ENCODE measurements at regions not wholly inside any gene's neighbourhood (a gene's known extent, or its start where the extent isn't known, plus 50 kb on each side); places are given as distances from the start of the nearest gene placed in this dataset.

DNA sequence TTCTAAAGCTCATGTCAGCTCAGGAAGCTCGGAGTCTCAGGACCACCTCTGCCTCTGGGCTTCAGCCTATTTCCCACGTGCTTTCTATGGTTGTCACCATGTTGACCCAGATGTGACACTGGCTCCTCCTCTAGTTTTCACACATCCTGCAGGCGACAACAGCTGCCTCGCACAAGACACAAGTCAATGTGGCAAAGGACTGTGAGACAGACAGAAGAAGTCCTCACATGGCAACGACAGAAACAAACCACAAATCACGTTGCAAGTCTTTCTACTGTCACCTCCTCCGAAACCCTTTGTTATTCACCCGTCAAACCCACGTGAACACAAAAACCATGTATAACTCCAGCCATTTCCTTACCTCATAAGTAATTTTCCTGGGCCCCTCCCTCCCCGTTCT, 194.5 kb downstream of the MEX3B start:
- Histone ChIP-seq H2BK120ac (ENCODE audit: insufficient read depth, low read length, poor library complexity) (no peak overlapping the region), H3K79me1 (ENCODE audit: low read length) (no peaks in the 10 kb centered on the region)

DNA sequence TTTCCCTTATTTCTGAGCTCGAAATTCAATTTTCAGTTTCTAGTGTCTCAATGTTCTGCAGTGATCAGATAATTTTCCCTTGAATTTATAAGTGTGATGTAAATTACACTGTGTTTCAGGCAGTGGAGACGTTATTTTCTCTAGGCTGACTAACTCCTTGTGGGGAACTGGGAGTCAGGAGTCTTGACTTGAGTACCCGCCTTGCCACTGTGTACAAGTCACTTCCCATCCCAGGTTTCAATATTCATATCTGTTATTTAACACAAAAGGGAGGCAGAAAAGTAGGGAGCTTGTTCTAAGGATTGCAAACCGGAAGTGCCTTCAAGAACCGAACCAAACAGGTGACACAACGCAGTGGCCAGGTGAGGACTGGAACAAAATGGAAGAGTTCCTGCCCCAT, 196.5 kb downstream of the MEX3B start:
- Histone ChIP-seq H3K23ac (ENCODE audit: low read length) (no peak overlapping the region), H3K27ac (ENCODE audit: low read depth, low read length) (no peak overlapping the region), H3K4me3 (ENCODE audit: low read depth, low read length) (no peak overlapping the region), H2BK5ac (ENCODE audit: low read depth, low read length, poor library complexity) (no peak overlapping the region), H3K79me2 (ENCODE audit: control insufficient read depth, insufficient read depth, low read length, poor library complexity) (no peaks in the 10 kb centered on the region), H4K91ac (ENCODE audit: low read depth, low read length) (no peak overlapping the region), H3K79me1 (ENCODE audit: low read length) (no peaks in the 10 kb centered on the region), H4K12ac (ENCODE audit: low read depth, low read length) (no peak overlapping the region), H2BK120ac (ENCODE audit: insufficient read depth, low read length, poor library complexity) (no peak overlapping the region), H3K18ac (ENCODE audit: low read length) (no peak overlapping the region), H2AK5ac (ENCODE audit: low read length) (no peak overlapping the region), H2BK12ac (ENCODE audit: low read length) (no peak overlapping the region), H4K8ac (ENCODE audit: low read depth, low read length) (no peak overlapping the region), H3K36me3 (ENCODE audit: control insufficient read depth in 1 of 2, insufficient read depth in 2 of 2, low read length in 2 of 2) (no peaks in the 10 kb centered on the region), H3K4me2 (ENCODE audit: low read length) (no peak overlapping the region), H3K4ac (ENCODE audit: low read depth, low read length) (no peak overlapping the region), H3K14ac (ENCODE audit: low read length) (no peak overlapping the region), H3K27me3 (ENCODE audit: insufficient read depth, low read length) (no peaks in the 10 kb centered on the region), H3K9me3 (ENCODE audit: insufficient read depth, low read depth, low read length) (no peaks in the 10 kb centered on the region), H2AFZ (ENCODE audit: insufficient read depth, low read length, poor library complexity) (no peak overlapping the region), H3K4me1 (ENCODE audit: control insufficient read depth in 1 of 2, insufficient read depth in 2 of 2, low read length in 2 of 2) (no peaks in the 10 kb centered on the region), H3K9ac (ENCODE audit: low read length) (no peak overlapping the region)
- WGBS (ENCODE audit: extremely low coverage, insufficient coverage, insufficient read length): no CpG with 5 or more reads among the region's 6 CpGs
- no peak for DNase-seq

More for the DNA sequence above, 194.5 kb downstream of the MEX3B start:
- H3K4ac ChIP-seq (ENCODE audit: low read depth, low read length): no peak overlapping the region
- no peaks in the 10 kb centered on the region for H3K36me3 ChIP-seq (ENCODE audit: control insufficient read depth in 1 of 2, insufficient read depth in 2 of 2, low read length in 2 of 2)
- H3K14ac ChIP-seq (ENCODE audit: low read length): no peak overlapping the region
- no peaks in the 10 kb centered on the region for H3K9me3 ChIP-seq (ENCODE audit: insufficient read depth, low read depth, low read length)
- H3K9ac ChIP-seq (ENCODE audit: low read length): no peak overlapping the region
- H4K8ac ChIP-seq (ENCODE audit: low read depth, low read length): no peak overlapping the region
- H2AK5ac ChIP-seq (ENCODE audit: low read length): no peak overlapping the region
- no peak overlapping the region for H2BK12ac ChIP-seq (ENCODE audit: low read length)
- no peak overlapping the region for H3K4me2 ChIP-seq (ENCODE audit: low read length)
- no peaks in the 10 kb centered on the region for H3K79me2 ChIP-seq (ENCODE audit: control insufficient read depth, insufficient read depth, low read length, poor library complexity)
- H4K91ac ChIP-seq (ENCODE audit: low read depth, low read length): no peak overlapping the region
- no peak overlapping the region for H2AFZ ChIP-seq (ENCODE audit: insufficient read depth, low read length, poor library complexity)
- H3K23ac ChIP-seq (ENCODE audit: low read length): no peak overlapping the region
- H3K27me3 ChIP-seq (ENCODE audit: insufficient read depth, low read length): no peaks in the 10 kb centered on the region
- no peak overlapping the region for H2BK5ac ChIP-seq (ENCODE audit: low read depth, low read length, poor library complexity)
- no peak for DNase-seq
- H3K18ac ChIP-seq (ENCODE audit: low read length): no peak overlapping the region
- no peak overlapping the region for H3K4me3 ChIP-seq (ENCODE audit: low read depth, low read length)
- no CpG with 5 or more reads among the region's 10 CpGs for WGBS (ENCODE audit: extremely low coverage, insufficient coverage, insufficient read length)
- H3K27ac ChIP-seq (ENCODE audit: low read depth, low read length): no peak overlapping the region
- no peak overlapping the region for H4K12ac ChIP-seq (ENCODE audit: low read depth, low read length)
- no peaks in the 10 kb centered on the region for H3K4me1 ChIP-seq (ENCODE audit: control insufficient read depth in 1 of 2, insufficient read depth in 2 of 2, low read length in 2 of 2)

DNA sequence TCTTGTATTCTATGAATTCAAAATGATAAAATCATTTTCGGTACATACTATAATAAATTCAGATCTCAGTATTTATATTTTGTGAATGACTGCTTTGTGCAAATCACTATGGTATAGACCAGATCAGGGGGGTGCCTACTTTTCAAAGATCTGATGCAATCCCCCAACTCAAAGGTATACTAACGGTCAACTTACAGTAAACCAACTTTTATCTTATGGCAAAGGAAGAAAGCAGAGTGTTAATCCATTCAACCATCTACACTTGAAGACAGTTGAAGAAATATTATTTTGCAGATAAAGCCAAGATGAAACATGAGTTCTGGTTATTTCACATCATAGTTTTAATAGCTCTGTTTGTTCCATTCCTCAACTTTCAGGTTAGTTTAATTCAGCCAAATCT, 197.1 kb downstream of the MEX3B start:
- no peaks in the 10 kb centered on the region for H3K27me3 ChIP-seq (ENCODE audit: insufficient read depth, low read length)
- no peak overlapping the region for H4K91ac ChIP-seq (ENCODE audit: low read depth, low read length)
- no peak overlapping the region for H2BK120ac ChIP-seq (ENCODE audit: insufficient read depth, low read length, poor library complexity)
- H3K36me3 ChIP-seq (ENCODE audit: control insufficient read depth in 1 of 2, insufficient read depth in 2 of 2, low read length in 2 of 2): no peaks in the 10 kb centered on the region
- DNase-seq: no peak
- H3K23ac ChIP-seq (ENCODE audit: low read length): no peak overlapping the region
- no peak overlapping the region for H3K4me3 ChIP-seq (ENCODE audit: low read depth, low read length)
- H3K9me3 ChIP-seq (ENCODE audit: insufficient read depth, low read depth, low read length): no peaks in the 10 kb centered on the region
- no peak overlapping the region for H4K8ac ChIP-seq (ENCODE audit: low read depth, low read length)
- H3K14ac ChIP-seq (ENCODE audit: low read length): no peak overlapping the region
- H2AFZ ChIP-seq (ENCODE audit: insufficient read depth, low read length, poor library complexity): no peak overlapping the region
- H3K79me2 ChIP-seq (ENCODE audit: control insufficient read depth, insufficient read depth, low read length, poor library complexity): no peaks in the 10 kb centered on the region
- H3K9ac ChIP-seq (ENCODE audit: low read length): no peak overlapping the region
- no peak overlapping the region for H3K4me2 ChIP-seq (ENCODE audit: low read length)
- no peak overlapping the region for H2BK12ac ChIP-seq (ENCODE audit: low read length)
- WGBS (ENCODE audit: extremely low coverage, insufficient coverage, insufficient read length): no CpG with 5 or more reads among the region's 2 CpGs
- H3K27ac ChIP-seq (ENCODE audit: low read depth, low read length): no peak overlapping the region
- H2AK5ac ChIP-seq (ENCODE audit: low read length): no peak overlapping the region
- H3K18ac ChIP-seq (ENCODE audit: low read length): no peak overlapping the region
- H3K4me1 ChIP-seq (ENCODE audit: control insufficient read depth in 1 of 2, insufficient read depth in 2 of 2, low read length in 2 of 2): no peaks in the 10 kb centered on the region
- no peak overlapping the region for H3K4ac ChIP-seq (ENCODE audit: low read depth, low read length)
- H4K12ac ChIP-seq (ENCODE audit: low read depth, low read length): no peak overlapping the region
- no peaks in the 10 kb centered on the region for H3K79me1 ChIP-seq (ENCODE audit: low read length)
- no peak overlapping the region for H2BK5ac ChIP-seq (ENCODE audit: low read depth, low read length, poor library complexity)

DNA sequence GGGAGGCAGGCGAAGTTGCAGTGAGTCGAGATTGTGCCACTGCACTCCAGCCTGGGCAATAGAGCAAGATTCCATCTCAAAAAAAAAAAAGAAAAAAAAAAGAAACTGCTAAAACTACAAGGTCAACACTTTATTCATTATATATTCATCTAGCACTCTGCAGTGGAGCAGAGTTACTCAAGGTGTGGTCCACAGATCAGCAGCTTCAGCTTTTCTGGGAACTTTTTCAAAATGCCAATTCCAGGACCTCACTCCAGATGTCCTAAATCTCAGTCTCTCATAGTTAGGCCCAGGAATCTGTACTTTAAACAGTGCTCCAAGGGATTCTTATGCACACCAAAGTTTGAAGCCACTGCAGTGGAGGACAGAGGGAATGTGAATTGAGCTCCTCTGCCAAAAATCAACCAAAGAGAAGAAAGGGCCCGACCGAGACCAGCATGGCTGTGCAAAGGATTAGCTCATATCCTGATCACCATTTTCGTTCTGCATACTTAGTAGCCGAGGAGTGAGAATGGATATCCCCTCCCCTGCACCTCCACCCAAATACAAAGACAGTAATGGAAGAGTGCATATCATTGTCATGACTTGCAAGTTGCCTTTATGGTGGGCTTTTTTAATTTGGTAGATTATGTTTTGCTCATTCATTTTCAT, 201.9 kb downstream of the MEX3B start:
- no peaks in the 10 kb centered on the region for H3K79me2 ChIP-seq (ENCODE audit: control insufficient read depth, insufficient read depth, low read length, poor library complexity)
- no peak overlapping the region for H2BK120ac ChIP-seq (ENCODE audit: insufficient read depth, low read length, poor library complexity)
- DNase-seq: no peak
- no peak overlapping the region for H4K91ac ChIP-seq (ENCODE audit: low read depth, low read length)
- H3K4me3 ChIP-seq (ENCODE audit: low read depth, low read length): no peak overlapping the region
- no peak overlapping the region for H2AFZ ChIP-seq (ENCODE audit: insufficient read depth, low read length, poor library complexity)
- no peaks in the 10 kb centered on the region for H3K4me1 ChIP-seq (ENCODE audit: control insufficient read depth in 1 of 2, insufficient read depth in 2 of 2, low read length in 2 of 2)
- no peak overlapping the region for H3K18ac ChIP-seq (ENCODE audit: low read length)
- no peak overlapping the region for H4K8ac ChIP-seq (ENCODE audit: low read depth, low read length)
- no peak overlapping the region for H3K14ac ChIP-seq (ENCODE audit: low read length)
- H2AK5ac ChIP-seq (ENCODE audit: low read length): no peak overlapping the region
- H2BK5ac ChIP-seq (ENCODE audit: low read depth, low read length, poor library complexity): no peak overlapping the region
- H2BK12ac ChIP-seq (ENCODE audit: low read length): no peak overlapping the region
- H3K27ac ChIP-seq (ENCODE audit: low read depth, low read length): no peak overlapping the region
- H3K9ac ChIP-seq (ENCODE audit: low read length): no peak overlapping the region
- no peak overlapping the region for H3K23ac ChIP-seq (ENCODE audit: low read length)
- no peaks in the 10 kb centered on the region for H3K79me1 ChIP-seq (ENCODE audit: low read length)
- no peak overlapping the region for H3K4ac ChIP-seq (ENCODE audit: low read depth, low read length)
- H4K12ac ChIP-seq (ENCODE audit: low read depth, low read length): no peak overlapping the region
- WGBS (ENCODE audit: extremely low coverage, insufficient coverage, insufficient read length): no CpG with 5 or more reads among the region's 6 CpGs
- no peaks in the 10 kb centered on the region for H3K9me3 ChIP-seq (ENCODE audit: insufficient read depth, low read depth, low read length)
- H3K36me3 ChIP-seq (ENCODE audit: control insufficient read depth in 1 of 2, insufficient read depth in 2 of 2, low read length in 2 of 2): no peaks in the 10 kb centered on the region
- H3K4me2 ChIP-seq (ENCODE audit: low read length): no peak overlapping the region
- H3K27me3 ChIP-seq (ENCODE audit: insufficient read depth, low read length): no peaks in the 10 kb centered on the region
